Right lobe of liver (tissue), 6 donors: ENCODE measurements at regions not wholly inside any gene's neighbourhood (a gene's known extent, or its start where the extent isn't known, plus 50 kb on each side); places are given as distances from the start of the nearest gene placed in this dataset.

Experiments
- ATAC-seq, 4 donors: fragments of 200-7000 bp; cut with Tn5 transposase; one replicate each; pipeline ENCODE4 v1.9.1; 2020; ENCODE audit warnings: mild to moderate bottlenecking in 4 of 4, moderate library complexity in 4 of 4
- DNase-seq, 3 donors: peaks; one replicate each; pipeline ENCODE4 v3.0.0-alpha.2; 2020
- H3K27ac ChIP-seq, 3 donors: fragments of 200-600 bp; one replicate each; pipeline ENCODE4 v1.8.0; 2022
- H3K27me3 ChIP-seq, 2 donors: fragments of 200-600 bp; one replicate each; pipeline ENCODE4 v1.8.0; 2022
- H3K36me3 ChIP-seq, 4 donors: fragments of 200-600 bp; sonication (generic) in 1 of 4; one replicate each; pipeline versions ENCODE4 v1.5.1 to v1.8.0; 2017 to 2022; ENCODE audit warnings: control low read depth in 1 of 4
- H3K4me1 ChIP-seq, 4 donors: fragments of 200-600 bp; sonication (generic) in 1 of 4; one replicate each; pipeline versions ENCODE4 v1.5.1 to v1.8.0; 2017 to 2022; ENCODE audit warnings: control low read depth in 1 of 4
- H3K4me3 ChIP-seq, 3 donors: fragments of 200-600 bp; one replicate each; pipeline ENCODE4 v1.8.0; 2022
- H3K9me3 ChIP-seq, 4 donors: fragments of 200-600 bp; sonication (generic) in 1 of 4; one replicate each; pipeline versions ENCODE4 v1.5.1 to v1.8.0; 2017 to 2022; ENCODE audit warnings: control low read depth in 1 of 4
- CTCF ChIP-seq, 4 donors: fragments of 200-600 bp in 3 of 4; fragments of 450-650 bp in 1 of 4; IDR thresholded peaks; one replicate each; pipeline versions ENCODE4 v1.5.1 to v1.8.0; 2016 to 2022; ENCODE audit warnings: antibody characterized with exemption in 4 of 4, mild to moderate bottlenecking in 2 of 4
- POLR2A ChIP-seq: fragments of 450-650 bp; IDR thresholded peaks from one replicate; pipeline ENCODE4 v1.6.1; 2017; ENCODE audit warnings: antibody characterized with exemption, mild to moderate bottlenecking
- WGBS: methylation state at CpG from one replicate; pipeline ENCODE4 v1.1.6; 2018; ENCODE audit warnings: low coverage, low lambda C conversion rate; ENCODE audit not compliant: insufficient coverage; ENCODE audit errors: missing lambda C conversion rate; 5-methylcytosine and 5-hydroxymethylcytosine counted together
- intact Hi-C, 2 donors: fragments of 100-400 bp; cut with DNase I; formaldehyde crosslinking; loops; one replicate each; pipeline versions ENCODE4 v1.11.2 to v1.14.1; 2022
- donor health status: DM: no; HTN: yes; CAD: no.
- donor health status: DM: no; HTN: no; CAD: no.
- donor health status: DM: no; HTN: no; CAD: no.
- donor health status: DM: no; HTN: yes; CAD: no.
- donor health status: DM: no; HTN: yes; CAD: no.

- ATAC-seq, result no peak
- Histone ChIP-seq H3K4me1 (no peaks in the 10 kb centered on the region), H3K27ac (no peak overlapping the region), H3K36me3 (no peaks in the 10 kb centered on the region), H3K27me3 (no peaks in the 10 kb centered on the region), H3K9me3 (no peaks in the 10 kb centered on the region), H3K4me3 (no peak overlapping the region)
- no peak for DNase-seq
- no peak for TF ChIP-seq POLR2A
- TF ChIP-seq CTCF (IDR thresholded peaks at IDR 0.05), result no peak
- intact Hi-C loops, result no loop called here
- WGBS, result 63% methylated on average over 1 of the region's 1 CpG
Measured at GRCh38 chr2:107362993-107363392, 463.7 kb upstream of the RGPD4 start.

- ATAC-seq, result no peak
- TF ChIP-seq POLR2A, result no peak
- TF ChIP-seq CTCF (IDR thresholded peaks at IDR 0.05), result no peak
- intact Hi-C loops, result no loop called here
- no peak overlapping the region for H3K4me3 ChIP-seq
- no peaks in the 10 kb centered on the region for H3K27me3 ChIP-seq
- 80% methylated on average over 1 of the region's 2 CpGs for WGBS
- no peak for DNase-seq
- no peaks in the 10 kb centered on the region for H3K36me3 ChIP-seq
- no peak overlapping the region for H3K27ac ChIP-seq
- no peaks in the 10 kb centered on the region for H3K9me3 ChIP-seq
- no peaks in the 10 kb centered on the region for H3K4me1 ChIP-seq
Measured at GRCh38 chr2:107363806-107364205, 462.9 kb upstream of the RGPD4 start.

- no peak for TF ChIP-seq CTCF (IDR thresholded peaks at IDR 0.05)
- TF ChIP-seq POLR2A, result no peak
- WGBS, result 77% methylated on average over 4 of the region's 4 CpGs
- H3K9me3 ChIP-seq, result no peaks in the 10 kb centered on the region
- intact Hi-C loops, result no loop called here
- no peak overlapping the region for H3K4me3 ChIP-seq
- no peaks in the 10 kb centered on the region for H3K27me3 ChIP-seq
- DNase-seq, result no peak
- H3K36me3 ChIP-seq, result no peaks in the 10 kb centered on the region
- no peaks in the 10 kb centered on the region for H3K4me1 ChIP-seq
- H3K27ac ChIP-seq, result no peak overlapping the region
- ATAC-seq, result no peak
Measured at GRCh38 chr2:107364361-107364950, 462.2 kb upstream of the RGPD4 start.

GRCh38 chr2:107374249-107374648, 452.4 kb upstream of the RGPD4 start:
- no peaks in the 10 kb centered on the region for H3K4me1 ChIP-seq
- H3K36me3 ChIP-seq, result no peaks in the 10 kb centered on the region
- no peaks in the 10 kb centered on the region for H3K27me3 ChIP-seq
- H3K9me3 ChIP-seq, result no peaks in the 10 kb centered on the region
- ATAC-seq (no peak), DNase-seq (no peak)
- intact Hi-C loops, result no loop called here
- H3K27ac ChIP-seq, result no peak overlapping the region
- 37% methylated on average over 4 of the region's 4 CpGs for WGBS
- H3K4me3 ChIP-seq, result no peak overlapping the region
- TF ChIP-seq POLR2A, result no peak
- no peak for TF ChIP-seq CTCF (IDR thresholded peaks at IDR 0.05)

GRCh38 chr2:107376909-107377308, 449.8 kb upstream of the RGPD4 start:
- ATAC-seq, result no peak
- TF ChIP-seq CTCF (IDR thresholded peaks at IDR 0.05), result no peak
- no peak for TF ChIP-seq POLR2A
- intact Hi-C loops, result no loop called here
- Histone ChIP-seq H3K4me1 (no peaks in the 10 kb centered on the region), H3K4me3 (no peak overlapping the region), H3K9me3 (no peaks in the 10 kb centered on the region), H3K27ac (no peak overlapping the region), H3K27me3 (no peaks in the 10 kb centered on the region), H3K36me3 (no peaks in the 10 kb centered on the region)
- 19% methylated on average over 4 of the region's 4 CpGs for WGBS
- DNase-seq, result no peak
